ENCODE measurements at regions not wholly inside any gene's neighbourhood (a gene's known extent, or its start where the extent isn't known, plus 50 kb on each side); places are given as distances from the start of the nearest gene placed in this dataset.

DNA sequence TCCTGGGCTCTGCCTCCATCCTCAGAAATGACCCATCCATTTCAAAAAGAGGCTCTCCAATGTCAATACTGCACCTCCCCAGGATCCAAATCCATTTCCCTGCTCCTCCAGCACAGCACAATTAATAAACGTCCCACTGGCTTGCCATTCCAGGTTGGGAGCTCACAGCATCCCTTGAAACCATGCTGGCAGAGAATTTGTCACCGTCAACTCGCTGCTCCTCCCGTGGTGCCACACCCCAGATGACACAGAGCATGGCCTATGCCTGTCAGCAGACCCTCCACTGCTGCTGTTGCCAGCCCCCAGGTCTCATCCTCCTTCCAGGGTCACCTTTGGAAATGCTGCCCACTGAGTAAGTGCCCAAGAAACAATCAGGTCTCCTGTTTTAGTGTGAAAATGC, 53.0 kb upstream of the UQCRFS1 start:
- no peak overlapping the region for H3K4me3 ChIP-seq (ENCODE audit: insufficient read depth, low read depth, low read length)
- H3K9me3 Mint-ChIP-seq (ENCODE audit: unreplicated experiment): no peaks in the 10 kb centered on the region
- H3K27ac Mint-ChIP-seq (ENCODE audit: unreplicated experiment): no peak overlapping the region
- H3K79me2 ChIP-seq (ENCODE audit: insufficient read depth, low read length): no peaks in the 10 kb centered on the region
- TF ChIP-seq EZH2 (IDR thresholded peaks at IDR 0.05; ENCODE audit: insufficient read depth, low read length): no peak
- TF ChIP-seq, protein P1, sequence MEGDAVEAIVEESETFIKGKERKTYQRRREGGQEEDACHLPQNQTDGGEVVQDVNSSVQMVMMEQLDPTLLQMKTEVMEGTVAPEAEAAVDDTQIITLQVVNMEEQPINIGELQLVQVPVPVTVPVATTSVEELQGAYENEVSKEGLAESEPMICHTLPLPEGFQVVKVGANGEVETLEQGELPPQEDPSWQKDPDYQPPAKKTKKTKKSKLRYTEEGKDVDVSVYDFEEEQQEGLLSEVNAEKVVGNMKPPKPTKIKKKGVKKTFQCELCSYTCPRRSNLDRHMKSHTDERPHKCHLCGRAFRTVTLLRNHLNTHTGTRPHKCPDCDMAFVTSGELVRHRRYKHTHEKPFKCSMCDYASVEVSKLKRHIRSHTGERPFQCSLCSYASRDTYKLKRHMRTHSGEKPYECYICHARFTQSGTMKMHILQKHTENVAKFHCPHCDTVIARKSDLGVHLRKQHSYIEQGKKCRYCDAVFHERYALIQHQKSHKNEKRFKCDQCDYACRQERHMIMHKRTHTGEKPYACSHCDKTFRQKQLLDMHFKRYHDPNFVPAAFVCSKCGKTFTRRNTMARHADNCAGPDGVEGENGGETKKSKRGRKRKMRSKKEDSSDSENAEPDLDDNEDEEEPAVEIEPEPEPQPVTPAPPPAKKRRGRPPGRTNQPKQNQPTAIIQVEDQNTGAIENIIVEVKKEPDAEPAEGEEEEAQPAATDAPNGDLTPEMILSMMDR (IDR thresholded peaks at IDR 0.05; ENCODE audit: insufficient read depth, low read depth, low read length): no peak
- H3K4me2 ChIP-seq (ENCODE audit: low read length): no peak overlapping the region
- H3K27me3 ChIP-seq (ENCODE audit: insufficient read depth, low read length): no peaks in the 10 kb centered on the region
- no peaks in the 10 kb centered on the region for H3K4me1 ChIP-seq (ENCODE audit: insufficient read depth, low read length)
- H3K27me3 Mint-ChIP-seq (ENCODE audit: low read depth, unreplicated experiment): peaks cover 38% of the 10 kb centered on the region
- no peak overlapping the region for H3K27ac ChIP-seq (ENCODE audit: low read depth, low read length)
- no peaks in the 10 kb centered on the region for H3K9me3 ChIP-seq (ENCODE audit: insufficient read depth, low read depth, low read length)
- H3K36me3 Mint-ChIP-seq (ENCODE audit: low read depth, unreplicated experiment): no peaks in the 10 kb centered on the region
- DNase-seq (ENCODE audit: low read depth) (no peak), FAIRE-seq (no peak)
- H3K4me1 Mint-ChIP-seq (ENCODE audit: low read depth, unreplicated experiment): no peaks in the 10 kb centered on the region
- no peaks in the 10 kb centered on the region for H3K36me3 ChIP-seq (ENCODE audit: insufficient read depth, low read length)
- no peaks in the 10 kb centered on the region for H4K20me1 ChIP-seq (ENCODE audit: insufficient read depth, low read length)
- no peak overlapping the region for H2AFZ ChIP-seq (ENCODE audit: low read depth, low read length)
- no peak overlapping the region for H3K4me3 Mint-ChIP-seq (ENCODE audit: unreplicated experiment)
- H3K9ac ChIP-seq (ENCODE audit: low read length): no peak overlapping the region

GRCh38 chr19:29266603-29267002, 53.7 kb upstream of the UQCRFS1 start:
- DNase-seq (ENCODE audit: low read depth) (no peak), FAIRE-seq (no peak)
- H3K27me3 ChIP-seq (ENCODE audit: insufficient read depth, low read length): no peaks in the 10 kb centered on the region
- TF ChIP-seq, protein P1 (IDR thresholded peaks at IDR 0.05; ENCODE audit: insufficient read depth, low read depth, low read length): no peak
- no peaks in the 10 kb centered on the region for H3K79me2 ChIP-seq (ENCODE audit: insufficient read depth, low read length)
- Mint-ChIP-seq H3K36me3 (ENCODE audit: low read depth, unreplicated experiment) (no peaks in the 10 kb centered on the region), H3K4me3 (ENCODE audit: unreplicated experiment) (no peak overlapping the region), H3K27ac (ENCODE audit: unreplicated experiment) (no peak overlapping the region), H3K27me3 (ENCODE audit: low read depth, unreplicated experiment) (peaks cover 38% of the 10 kb centered on the region), H3K4me1 (ENCODE audit: low read depth, unreplicated experiment) (no peaks in the 10 kb centered on the region), H3K9me3 (ENCODE audit: unreplicated experiment) (peaks cover under 1% of the 10 kb centered on the region)
- no peak overlapping the region for H3K9ac ChIP-seq (ENCODE audit: low read length)
- no peak overlapping the region for H3K27ac ChIP-seq (ENCODE audit: low read depth, low read length)
- H4K20me1 ChIP-seq (ENCODE audit: insufficient read depth, low read length): no peaks in the 10 kb centered on the region
- H3K9me3 ChIP-seq (ENCODE audit: insufficient read depth, low read depth, low read length): no peaks in the 10 kb centered on the region
- no peaks in the 10 kb centered on the region for H3K36me3 ChIP-seq (ENCODE audit: insufficient read depth, low read length)
- no peak overlapping the region for H3K4me3 ChIP-seq (ENCODE audit: insufficient read depth, low read depth, low read length)
- no peak overlapping the region for H2AFZ ChIP-seq (ENCODE audit: low read depth, low read length)
- no peak overlapping the region for H3K4me2 ChIP-seq (ENCODE audit: low read length)
- H3K4me1 ChIP-seq (ENCODE audit: insufficient read depth, low read length): no peaks in the 10 kb centered on the region

DNA sequence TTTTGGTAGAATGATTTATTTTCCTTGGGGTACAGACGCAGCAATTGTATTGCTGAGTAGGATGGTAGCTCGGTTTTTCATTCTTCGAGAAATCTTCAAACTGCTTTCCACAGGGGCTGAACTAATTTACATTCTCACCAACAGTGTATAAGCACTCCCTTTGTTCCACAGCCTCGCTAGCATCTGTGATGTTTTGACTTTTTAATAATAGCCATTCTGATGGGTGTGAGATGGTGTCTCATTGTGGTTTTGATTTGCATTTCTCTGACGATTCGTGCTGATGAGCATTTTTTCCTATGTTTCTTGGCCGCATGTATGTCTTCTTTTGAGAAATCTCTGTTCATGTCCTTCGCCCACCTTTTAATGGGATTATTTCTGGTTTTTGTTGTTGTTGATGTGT, 54.8 kb upstream of the UQCRFS1 start:
- TF ChIP-seq, protein P1 (IDR thresholded peaks at IDR 0.05; ENCODE audit: insufficient read depth, low read depth, low read length): no peak
- TF ChIP-seq EZH2 (IDR thresholded peaks at IDR 0.05; ENCODE audit: insufficient read depth, low read length): no peak
- no peak overlapping the region for H3K4me3 Mint-ChIP-seq (ENCODE audit: unreplicated experiment)
- peaks cover 6% of the 10 kb centered on the region for H3K9me3 Mint-ChIP-seq (ENCODE audit: unreplicated experiment)
- Histone ChIP-seq H2AFZ (ENCODE audit: low read depth, low read length) (no peak overlapping the region), H3K4me3 (ENCODE audit: insufficient read depth, low read depth, low read length) (no peak overlapping the region), H3K4me2 (ENCODE audit: low read length) (no peak overlapping the region), H3K4me1 (ENCODE audit: insufficient read depth, low read length) (no peaks in the 10 kb centered on the region), H3K9ac (ENCODE audit: low read length) (no peak overlapping the region), H3K36me3 (ENCODE audit: insufficient read depth, low read length) (no peaks in the 10 kb centered on the region), H3K27ac (ENCODE audit: low read depth, low read length) (no peak overlapping the region), H3K79me2 (ENCODE audit: insufficient read depth, low read length) (no peaks in the 10 kb centered on the region), H3K27me3 (ENCODE audit: insufficient read depth, low read length) (no peaks in the 10 kb centered on the region), H4K20me1 (ENCODE audit: insufficient read depth, low read length) (no peaks in the 10 kb centered on the region), H3K9me3 (ENCODE audit: insufficient read depth, low read depth, low read length) (no peaks in the 10 kb centered on the region)
- FAIRE-seq (no peak), DNase-seq (ENCODE audit: low read depth) (no peak)
- no peaks in the 10 kb centered on the region for H3K36me3 Mint-ChIP-seq (ENCODE audit: low read depth, unreplicated experiment)
- H3K4me1 Mint-ChIP-seq (ENCODE audit: low read depth, unreplicated experiment): no peaks in the 10 kb centered on the region
- H3K27me3 Mint-ChIP-seq (ENCODE audit: low read depth, unreplicated experiment): peaks cover 34% of the 10 kb centered on the region
- H3K27ac Mint-ChIP-seq (ENCODE audit: unreplicated experiment): no peak overlapping the region

Data from astrocyte (in vitro differentiated cells and primary cell).